Adrenal gland (tissue), 5 donors: ENCODE measurements at regions not wholly inside any gene's neighbourhood (a gene's known extent, or its start where the extent isn't known, plus 50 kb on each side); places are given as distances from the start of the nearest gene placed in this dataset.

Experiments used
- POLR2A ChIP-seq, 2 donors: fragments of 450-650 bp; IDR thresholded peaks; one replicate each; pipeline ENCODE4 v1.6.1; 2017; ENCODE audit warnings: antibody characterized with exemption in 2 of 2, mild to moderate bottlenecking in 2 of 2, moderate library complexity in 1 of 2
- TF ChIP-seq, protein P1 (sequence below), 6 experiments: fragments of 450-650 bp in 4 of 6; fragments of 200-600 bp in 2 of 6; sonication (generic) in 1 of 6; IDR thresholded peaks; 1 replicate in 5 of 6; 2 replicates in 1 of 6; pipeline versions ENCODE4 v1.5.1 to v1.8.0; 2016 to 2021; ENCODE audit warnings: antibody characterized with exemption in 6 of 6, mild to moderate bottlenecking in 2 of 6, moderate library complexity in 1 of 6
- donor health status: DM: no; HTN: no; CAD: no.

GRCh38 chr2:111244864-111245263 lies 124.2 kb downstream of the BCL2L11 start:
- TF ChIP-seq, protein P1, sequence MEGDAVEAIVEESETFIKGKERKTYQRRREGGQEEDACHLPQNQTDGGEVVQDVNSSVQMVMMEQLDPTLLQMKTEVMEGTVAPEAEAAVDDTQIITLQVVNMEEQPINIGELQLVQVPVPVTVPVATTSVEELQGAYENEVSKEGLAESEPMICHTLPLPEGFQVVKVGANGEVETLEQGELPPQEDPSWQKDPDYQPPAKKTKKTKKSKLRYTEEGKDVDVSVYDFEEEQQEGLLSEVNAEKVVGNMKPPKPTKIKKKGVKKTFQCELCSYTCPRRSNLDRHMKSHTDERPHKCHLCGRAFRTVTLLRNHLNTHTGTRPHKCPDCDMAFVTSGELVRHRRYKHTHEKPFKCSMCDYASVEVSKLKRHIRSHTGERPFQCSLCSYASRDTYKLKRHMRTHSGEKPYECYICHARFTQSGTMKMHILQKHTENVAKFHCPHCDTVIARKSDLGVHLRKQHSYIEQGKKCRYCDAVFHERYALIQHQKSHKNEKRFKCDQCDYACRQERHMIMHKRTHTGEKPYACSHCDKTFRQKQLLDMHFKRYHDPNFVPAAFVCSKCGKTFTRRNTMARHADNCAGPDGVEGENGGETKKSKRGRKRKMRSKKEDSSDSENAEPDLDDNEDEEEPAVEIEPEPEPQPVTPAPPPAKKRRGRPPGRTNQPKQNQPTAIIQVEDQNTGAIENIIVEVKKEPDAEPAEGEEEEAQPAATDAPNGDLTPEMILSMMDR (IDR thresholded peaks at IDR 0.05) = no peak
- TF ChIP-seq POLR2A (IDR thresholded peaks at IDR 0.05) = no peak
